Astrocyte (in vitro differentiated cells and primary cell): ENCODE measurements at regions not wholly inside any gene's neighbourhood (a gene's known extent, or its start where the extent isn't known, plus 50 kb on each side); places are given as distances from the start of the nearest gene placed in this dataset.

Experiments
- DNase-seq: peaks from one replicate; pipeline ENCODE4 v3.0.0-alpha.2; 2010; ENCODE audit warnings: low read depth
- FAIRE-seq: peaks from 2 replicates; lab custom pipeline; 2011; peaks lifted over from hg19 to GRCh38; lab: Jason Lieb, UNC
- H2AFZ ChIP-seq: 2 replicates; pipeline ENCODE4 v1.6.0; 2012; ENCODE audit warnings: low read depth, low read length, inconsistent platforms
- H3K27ac ChIP-seq: 2 replicates; pipeline ENCODE4 v1.5.1; 2011; ENCODE audit warnings: low read depth, low read length, inconsistent platforms
- H3K27me3 ChIP-seq: 2 replicates; pipeline ENCODE4 v1.6.0; 2011; ENCODE audit warnings: low read length, inconsistent platforms; ENCODE audit not compliant: insufficient read depth
- H3K36me3 ChIP-seq: 2 replicates; pipeline ENCODE4 v1.5.1; 2011; ENCODE audit warnings: low read length, inconsistent platforms; ENCODE audit not compliant: insufficient read depth
- H3K4me1 ChIP-seq: 2 replicates; pipeline ENCODE4 v1.5.1; 2011; ENCODE audit warnings: low read length, inconsistent platforms; ENCODE audit not compliant: insufficient read depth
- H3K4me2 ChIP-seq: 2 replicates; pipeline ENCODE4 v1.6.0; 2012; ENCODE audit warnings: low read length, inconsistent platforms
- H3K4me3 ChIP-seq: 2 replicates; pipeline ENCODE4 v1.5.1; 2011; ENCODE audit warnings: low read depth, mild to moderate bottlenecking, low read length, inconsistent platforms; ENCODE audit not compliant: insufficient read depth
- H3K79me2 ChIP-seq: 2 replicates; pipeline ENCODE4 v1.6.0; 2012; ENCODE audit warnings: mild to moderate bottlenecking, low read length, inconsistent platforms; ENCODE audit not compliant: insufficient read depth
- H3K9ac ChIP-seq: 2 replicates; pipeline ENCODE4 v1.6.0; 2012; ENCODE audit warnings: mild to moderate bottlenecking, low read length, inconsistent platforms
- H3K9me3 ChIP-seq: 2 replicates; pipeline ENCODE4 v1.5.1; 2012; ENCODE audit warnings: low read depth, mild to moderate bottlenecking, low read length, inconsistent platforms; ENCODE audit not compliant: insufficient read depth
- H4K20me1 ChIP-seq: 2 replicates; pipeline ENCODE4 v1.6.0; 2012; ENCODE audit warnings: low read length, inconsistent platforms; ENCODE audit not compliant: insufficient read depth
- H3K27ac Mint-ChIP-seq: one replicate; pipeline ENCODE4 v1.8.0; 2021; ENCODE audit warnings: mild to moderate bottlenecking, mixed read lengths; ENCODE audit not compliant: unreplicated experiment
- H3K27me3 Mint-ChIP-seq: one replicate; pipeline ENCODE4 v1.8.0; 2021; ENCODE audit warnings: low read depth, mixed read lengths; ENCODE audit not compliant: unreplicated experiment
- H3K36me3 Mint-ChIP-seq: one replicate; pipeline ENCODE4 v1.8.0; 2021; ENCODE audit warnings: low read depth, mixed read lengths; ENCODE audit not compliant: unreplicated experiment
- H3K4me1 Mint-ChIP-seq: one replicate; pipeline ENCODE4 v1.8.0; 2021; ENCODE audit warnings: low read depth, mixed read lengths; ENCODE audit not compliant: unreplicated experiment
- H3K4me3 Mint-ChIP-seq: one replicate; pipeline ENCODE4 v1.8.0; 2021; ENCODE audit warnings: mild to moderate bottlenecking, moderate library complexity, mixed read lengths; ENCODE audit not compliant: unreplicated experiment
- H3K9me3 Mint-ChIP-seq: one replicate; pipeline ENCODE4 v1.8.0; 2021; ENCODE audit warnings: mild to moderate bottlenecking, mixed read lengths; ENCODE audit not compliant: unreplicated experiment
- EZH2 ChIP-seq: IDR thresholded peaks from 2 replicates; pipeline ENCODE4 v1.6.1; 2012; ENCODE audit warnings: mild to moderate bottlenecking, low read length, inconsistent platforms; ENCODE audit not compliant: insufficient read depth
- TF ChIP-seq, protein P1 (sequence below): IDR thresholded peaks from 2 replicates; pipeline ENCODE4 v1.5.1; 2011; ENCODE audit warnings: low read depth, mild to moderate bottlenecking, inconsistent platforms, low read length, moderate library complexity; ENCODE audit not compliant: insufficient read depth

GRCh38 chr4:54898056-54898562, 227.3 kb downstream of the KDR start:
- H3K36me3 ChIP-seq, result no peaks in the 10 kb centered on the region
- Mint-ChIP-seq H3K4me1 (peaks cover 31% of the 10 kb centered on the region), H3K27ac (no peak overlapping the region), H3K9me3 (peaks cover 2% of the 10 kb centered on the region), H3K27me3 (peaks cover 1% of the 10 kb centered on the region), H3K36me3 (no peaks in the 10 kb centered on the region), H3K4me3 (no peak overlapping the region)
- FAIRE-seq, result peak; percentile 13
- peak overlapping the region; percentile 56 for H3K27ac ChIP-seq
- H3K9me3 ChIP-seq, result no peaks in the 10 kb centered on the region
- no peak overlapping the region for H3K4me3 ChIP-seq
- no peak for TF ChIP-seq EZH2
- TF ChIP-seq, protein P1, sequence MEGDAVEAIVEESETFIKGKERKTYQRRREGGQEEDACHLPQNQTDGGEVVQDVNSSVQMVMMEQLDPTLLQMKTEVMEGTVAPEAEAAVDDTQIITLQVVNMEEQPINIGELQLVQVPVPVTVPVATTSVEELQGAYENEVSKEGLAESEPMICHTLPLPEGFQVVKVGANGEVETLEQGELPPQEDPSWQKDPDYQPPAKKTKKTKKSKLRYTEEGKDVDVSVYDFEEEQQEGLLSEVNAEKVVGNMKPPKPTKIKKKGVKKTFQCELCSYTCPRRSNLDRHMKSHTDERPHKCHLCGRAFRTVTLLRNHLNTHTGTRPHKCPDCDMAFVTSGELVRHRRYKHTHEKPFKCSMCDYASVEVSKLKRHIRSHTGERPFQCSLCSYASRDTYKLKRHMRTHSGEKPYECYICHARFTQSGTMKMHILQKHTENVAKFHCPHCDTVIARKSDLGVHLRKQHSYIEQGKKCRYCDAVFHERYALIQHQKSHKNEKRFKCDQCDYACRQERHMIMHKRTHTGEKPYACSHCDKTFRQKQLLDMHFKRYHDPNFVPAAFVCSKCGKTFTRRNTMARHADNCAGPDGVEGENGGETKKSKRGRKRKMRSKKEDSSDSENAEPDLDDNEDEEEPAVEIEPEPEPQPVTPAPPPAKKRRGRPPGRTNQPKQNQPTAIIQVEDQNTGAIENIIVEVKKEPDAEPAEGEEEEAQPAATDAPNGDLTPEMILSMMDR, result no peak
- H3K27me3 ChIP-seq, result no peaks in the 10 kb centered on the region
- no peaks in the 10 kb centered on the region for H3K79me2 ChIP-seq
- no peak overlapping the region for H2AFZ ChIP-seq
- peak overlapping the region; percentile 11 for H3K4me2 ChIP-seq
- no peak overlapping the region for H3K9ac ChIP-seq
- DNase-seq, result no peak
- no peaks in the 10 kb centered on the region for H4K20me1 ChIP-seq
- H3K4me1 ChIP-seq, result peaks cover 12% of the 10 kb centered on the region

DNA sequence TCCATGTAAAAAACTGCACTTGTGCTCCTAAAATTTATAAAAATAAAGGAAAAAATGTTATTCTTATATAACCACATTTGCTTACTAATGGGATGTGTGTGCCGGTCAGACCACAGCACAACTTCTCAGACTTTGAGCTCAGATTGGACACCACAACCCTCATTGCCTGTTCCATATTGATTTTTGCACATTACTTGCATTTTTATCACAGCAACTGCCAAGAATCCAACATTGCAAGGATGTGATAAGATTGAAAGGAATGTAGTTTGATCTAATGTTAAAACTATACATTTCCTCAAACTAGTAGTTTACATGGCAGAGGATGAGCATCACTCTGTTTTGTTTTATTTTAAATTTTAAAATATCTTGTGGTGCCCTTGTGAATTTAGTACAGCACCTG, 227.8 kb downstream of the KDR start:
- Histone ChIP-seq H3K4me2 (peak overlapping the region; percentile 11), H3K27ac (peak overlapping the region; percentile 56), H2AFZ (no peak overlapping the region), H3K9me3 (no peaks in the 10 kb centered on the region), H3K27me3 (no peaks in the 10 kb centered on the region), H3K9ac (no peak overlapping the region), H3K79me2 (no peaks in the 10 kb centered on the region), H4K20me1 (no peaks in the 10 kb centered on the region), H3K36me3 (no peaks in the 10 kb centered on the region), H3K4me1 (peaks cover 12% of the 10 kb centered on the region), H3K4me3 (no peak overlapping the region)
- FAIRE-seq (no peak), DNase-seq (peak; percentile 45)
- no peaks in the 10 kb centered on the region for H3K36me3 Mint-ChIP-seq
- H3K4me3 Mint-ChIP-seq, result no peak overlapping the region
- peaks cover 29% of the 10 kb centered on the region for H3K4me1 Mint-ChIP-seq
- H3K27ac Mint-ChIP-seq, result no peak overlapping the region
- peaks cover 2% of the 10 kb centered on the region for H3K9me3 Mint-ChIP-seq
- no peak for TF ChIP-seq EZH2
- TF ChIP-seq, protein P1, result no peak
- H3K27me3 Mint-ChIP-seq, result peaks cover 1% of the 10 kb centered on the region

GRCh38 chr4:54882616-54883015, 224.9 kb downstream of the KIT start:
- H3K36me3 Mint-ChIP-seq, result no peaks in the 10 kb centered on the region
- peak overlapping the region; percentile 73 for H3K27ac Mint-ChIP-seq
- H3K27me3 Mint-ChIP-seq, result no peaks in the 10 kb centered on the region
- TF ChIP-seq, protein P1, result no peak
- TF ChIP-seq EZH2, result no peak
- no peaks in the 10 kb centered on the region for H3K9me3 ChIP-seq
- H3K4me3 ChIP-seq, result no peak overlapping the region
- no peaks in the 10 kb centered on the region for H3K36me3 ChIP-seq
- peaks cover 9% of the 10 kb centered on the region for H3K4me1 ChIP-seq
- H3K9ac ChIP-seq, result no peak overlapping the region
- no peak overlapping the region for H3K4me2 ChIP-seq
- no peak overlapping the region for H2AFZ ChIP-seq
- H3K79me2 ChIP-seq, result no peaks in the 10 kb centered on the region
- no peaks in the 10 kb centered on the region for H3K27me3 ChIP-seq
- peaks cover 49% of the 10 kb centered on the region for H3K4me1 Mint-ChIP-seq
- no peak for FAIRE-seq
- DNase-seq, result no peak
- no peaks in the 10 kb centered on the region for H3K9me3 Mint-ChIP-seq
- H4K20me1 ChIP-seq, result no peaks in the 10 kb centered on the region
- H3K27ac ChIP-seq, result no peak overlapping the region
- H3K4me3 Mint-ChIP-seq, result no peak overlapping the region
